H1 (cell line): ENCODE measurements at regions not wholly inside any gene's neighbourhood (a gene's known extent, or its start where the extent isn't known, plus 50 kb on each side); places are given as distances from the start of the nearest gene placed in this dataset.
"Not testable (repeated sequence)": the region's sequence is repeated elsewhere in the genome, so short reads cannot be mapped to it uniquely, and the experiment has no call there.

ENCODE experiments used
- CTCF ChIA-PET: fragments of 300-600 bp; sonication (Branson Sonifier 250); formaldehyde crosslinking; loops from one replicate; lab custom pipeline; 2021; ENCODE audit not compliant: partially characterized antibody; lab: Charles Lee
- POLR2A ChIA-PET: fragments of 300-600 bp; sonication (Branson Sonifier 250); formaldehyde crosslinking; loops from one replicate; lab custom pipeline; 2021; ENCODE audit warnings: inconsistent platforms; ENCODE audit not compliant: partially characterized antibody; lab: Charles Lee
- DNase-seq, 2 experiments: peaks; one replicate each; pipeline versions ENCODE4 v3.0.0 to v3.0.0-alpha.2; 2010 to 2022; ENCODE audit warnings: low spot score in 2 of 2, low read depth in 1 of 2, mixed read lengths in 1 of 2
- FAIRE-seq: peaks from 2 replicates; lab custom pipeline; 2011; peaks lifted over from hg19 to GRCh38; lab: Jason Lieb, UNC
- H2AFZ ChIP-seq: 2 replicates; pipeline ENCODE4 v1.8.1; 2012; ENCODE audit warnings: low read length, inconsistent platforms
- H2AK5ac ChIP-seq: 2 replicates; pipeline ENCODE4 v1.6.1; 2013; ENCODE audit warnings: low read depth, low read length
- H2BK120ac ChIP-seq: replicated peaks from 2 replicates; pipeline ENCODE3; 2013; ENCODE audit warnings: low read depth, low read length, inconsistent platforms
- H2BK12ac ChIP-seq: 2 replicates; pipeline ENCODE4 v1.6.1; 2013; ENCODE audit warnings: low read depth, low read length
- H2BK15ac ChIP-seq: 2 replicates; pipeline ENCODE4 v1.6.1; 2013; ENCODE audit warnings: low read length
- H2BK20ac ChIP-seq: 2 replicates; pipeline ENCODE4 v1.6.1; 2013; ENCODE audit warnings: low read length
- H2BK5ac ChIP-seq: 2 replicates; pipeline ENCODE4 v1.6.1; 2013; ENCODE audit warnings: low read depth, low read length
- H3K14ac ChIP-seq: 2 replicates; pipeline ENCODE4 v1.6.1; 2013; ENCODE audit warnings: inconsistent platforms; ENCODE audit not compliant: insufficient read length
- H3K18ac ChIP-seq: 2 replicates; pipeline ENCODE4 v1.6.1; 2013; ENCODE audit warnings: low read length; ENCODE audit errors: extremely low read depth
- H3K23ac ChIP-seq: 2 replicates; pipeline ENCODE4 v1.6.1; 2013; ENCODE audit warnings: inconsistent platforms; ENCODE audit not compliant: insufficient read length
- H3K23me2 ChIP-seq: 2 replicates; pipeline ENCODE4 v1.6.1; 2013; ENCODE audit warnings: low read depth, low read length
- H3K27ac ChIP-seq: 2 replicates; pipeline ENCODE4 v1.6.1; 2011; ENCODE audit warnings: low read depth, low read length, inconsistent platforms
- H3K27me3 ChIP-seq, 4 experiments: replicated peaks in 1 of 4; 1 replicate in 1 of 4; 2 replicates in 3 of 4; pipeline versions ENCODE4 v1.6.1 to v1.8.1; 2011 to 2013; ENCODE audit warnings: low read length in 3 of 4, mild to moderate bottlenecking in 3 of 4, inconsistent platforms in 2 of 4, mixed read lengths in 2 of 4, moderate library complexity in 1 of 4; ENCODE audit not compliant: control insufficient read depth in 3 of 4, insufficient read depth in 3 of 4; ENCODE audit errors: extremely low read depth in 1 of 4
- H3K36me3 ChIP-seq, 4 experiments: 2 replicates each; pipeline versions ENCODE4 v1.6.1 to v1.8.1; 2011 to 2013; ENCODE audit warnings: mild to moderate bottlenecking in 4 of 4, low read length in 3 of 4, moderate library complexity in 2 of 4, control low read depth in 1 of 4, inconsistent platforms in 1 of 4; ENCODE audit not compliant: insufficient read depth in 4 of 4, control insufficient read depth in 2 of 4
- H3K4ac ChIP-seq: replicated peaks from 2 replicates; pipeline ENCODE3; 2013; ENCODE audit warnings: low read length, low read depth, mixed read lengths, inconsistent platforms; ENCODE audit not compliant: insufficient read length
- H3K4me1 ChIP-seq, 4 experiments: replicated peaks in 1 of 4; 1 replicate in 1 of 4; 2 replicates in 3 of 4; pipeline versions ENCODE4 v1.6.1 to v1.8.1; 2011 to 2013; ENCODE audit warnings: low read length in 3 of 4, inconsistent platforms in 2 of 4, mixed read lengths in 1 of 4; ENCODE audit not compliant: insufficient read depth in 4 of 4, control insufficient read depth in 3 of 4
- H3K4me2 ChIP-seq, 2 experiments: 2 replicates each; pipeline versions ENCODE4 v1.6.1 to v1.8.1; 2011 to 2013; ENCODE audit warnings: low read depth in 2 of 2, low read length in 2 of 2, control low read depth in 1 of 2, inconsistent platforms in 1 of 2, mild to moderate bottlenecking in 1 of 2; ENCODE audit not compliant: insufficient read depth in 1 of 2
- H3K4me3 ChIP-seq, 4 experiments: fragments of 200-600, 300-600 bp in 1 of 4; sonication (generic), shearing (Covaris generic), sonication (Bioruptor Twin) in 1 of 4; 2 replicates each; pipeline versions ENCODE4 v1.5.1 to v1.8.1; 2011 to 2016; ENCODE audit warnings: low read length in 4 of 4, low read depth in 3 of 4, control low read depth in 2 of 4, inconsistent platforms in 2 of 4, mild to moderate bottlenecking in 2 of 4, mixed read lengths in 1 of 4, moderate library complexity in 1 of 4; ENCODE audit not compliant: insufficient read depth in 2 of 4; ENCODE audit errors: extremely low read depth in 1 of 4
- H3K56ac ChIP-seq: replicated peaks from 2 replicates; pipeline ENCODE3; 2013; ENCODE audit warnings: low read depth, mild to moderate bottlenecking, mixed read lengths, low read length, inconsistent platforms; ENCODE audit not compliant: insufficient read length
- H3K79me1 ChIP-seq: 2 replicates; pipeline ENCODE4 v1.6.1; 2013; ENCODE audit warnings: low read depth, low read length, control low read depth
- H3K79me2 ChIP-seq, 2 experiments: 2 replicates each; pipeline versions ENCODE4 v1.6.1 to v1.8.1; 2012 to 2013; ENCODE audit warnings: low read length in 2 of 2, mild to moderate bottlenecking in 2 of 2, inconsistent platforms in 1 of 2; ENCODE audit not compliant: insufficient read depth in 2 of 2, control insufficient read depth in 1 of 2
- H3K9ac ChIP-seq, 4 experiments: replicated peaks in 1 of 4; 1 replicate in 1 of 4; 2 replicates in 3 of 4; pipeline versions ENCODE4 v1.6.1 to v1.8.1; 2011 to 2013; ENCODE audit warnings: low read depth in 3 of 4, low read length in 3 of 4, control low read depth in 2 of 4, mild to moderate bottlenecking in 2 of 4, moderate library complexity in 2 of 4, inconsistent platforms in 1 of 4; ENCODE audit errors: extremely low read depth in 1 of 4
- H3K9me3 ChIP-seq, 2 experiments: 2 replicates each; pipeline versions ENCODE4 v1.6.1 to v1.8.1; 2012 to 2013; ENCODE audit warnings: mild to moderate bottlenecking in 2 of 2, moderate library complexity in 2 of 2, control low read depth in 1 of 2, inconsistent platforms in 1 of 2, low read depth in 1 of 2, low read length in 1 of 2, mixed read lengths in 1 of 2; ENCODE audit not compliant: insufficient read depth in 2 of 2
- H4K20me1 ChIP-seq, 2 experiments: replicated peaks in 1 of 2; 2 replicates each; pipeline versions ENCODE3 to v1.8.1; 2011 to 2013; ENCODE audit warnings: inconsistent platforms in 2 of 2, low read length in 2 of 2, mild to moderate bottlenecking in 1 of 2; ENCODE audit not compliant: insufficient read depth in 2 of 2, control insufficient read depth in 1 of 2
- H4K5ac ChIP-seq: 2 replicates; pipeline ENCODE4 v1.6.1; 2013; ENCODE audit warnings: low read length, low read depth, mixed read lengths, inconsistent platforms; ENCODE audit not compliant: insufficient read length
- H4K8ac ChIP-seq: 2 replicates; pipeline ENCODE4 v1.8.0; 2013; ENCODE audit warnings: mild to moderate bottlenecking, moderate library complexity, low read length, inconsistent platforms; ENCODE audit not compliant: insufficient read depth; ENCODE audit errors: extremely low read depth
- H4K91ac ChIP-seq: replicated peaks from 2 replicates; pipeline ENCODE3; 2013; ENCODE audit warnings: low read length, mixed read lengths, inconsistent platforms; ENCODE audit not compliant: insufficient read length
- SIX5 ChIP-seq: IDR thresholded peaks from 2 replicates; pipeline ENCODE4 v1.6.1; 2011; ENCODE audit warnings: mild to moderate bottlenecking, low read depth, low read length
- WGBS, 2 experiments: shearing (Covaris generic) in 1 of 2; methylation state at CpG; one replicate each; pipeline versions ENCODE4 v1.1.6 to v1.1.7; 2013 to 2015; ENCODE audit warnings: low lambda C conversion rate in 2 of 2, mixed read lengths in 2 of 2, inconsistent platforms in 1 of 2, low coverage in 1 of 2, missing lambda C conversion rate in 1 of 2; ENCODE audit not compliant: insufficient replicate concordance in 2 of 2, insufficient coverage in 1 of 2, insufficient read length in 1 of 2; ENCODE audit errors: extremely low coverage in 1 of 2, missing lambda C conversion rate in 1 of 2; 5-methylcytosine and 5-hydroxymethylcytosine counted together

DNA sequence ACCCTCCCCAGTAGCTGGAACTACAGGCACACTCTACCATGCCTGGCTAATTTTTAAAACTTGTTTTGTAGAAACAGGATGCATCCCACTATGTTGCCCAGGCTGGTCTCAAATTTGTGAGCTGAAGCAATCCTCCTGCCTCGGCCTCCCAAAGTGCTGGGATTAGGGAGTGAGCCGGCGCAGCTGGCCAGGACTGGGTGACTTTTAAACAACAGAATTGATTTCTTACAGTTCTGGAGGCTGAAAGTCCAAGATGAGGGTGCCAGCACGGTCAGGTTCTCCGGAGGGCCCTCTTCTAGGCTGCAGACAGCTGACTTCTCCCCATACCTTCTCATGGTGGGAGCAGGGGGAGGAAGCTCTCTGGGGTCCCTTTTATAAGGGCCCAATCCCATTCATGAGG, 75.2 kb upstream of the CHST15 start:
- H2BK20ac ChIP-seq: no peak overlapping the region
- TF ChIP-seq SIX5: no peak
- DNase-seq: no peak
- ChIA-PET POLR2A (no interaction called here), CTCF (interaction anchor here (1.3 to 1.6 kb wide), 2 partner anchors 18 to 82 kb away, joined by 3 to 5 read pairs; no protein-coding TSS in a partner anchor)
- H3K4me3 ChIP-seq: no peak overlapping the region
- no peak overlapping the region for H3K4me2 ChIP-seq
- no peak overlapping the region for H4K8ac ChIP-seq
- H2AFZ ChIP-seq: no peak overlapping the region
- H2AK5ac ChIP-seq: no peak overlapping the region
- no peaks in the 10 kb centered on the region for H3K23me2 ChIP-seq
- no peak overlapping the region for H3K23ac ChIP-seq
- H3K18ac ChIP-seq: no peak overlapping the region
- H3K27me3 ChIP-seq: no peaks in the 10 kb centered on the region
- no peaks in the 10 kb centered on the region for H4K20me1 ChIP-seq
- H3K36me3 ChIP-seq: no peaks in the 10 kb centered on the region
- no peak overlapping the region for H3K27ac ChIP-seq
- FAIRE-seq: no peak
- no peak overlapping the region for H2BK12ac ChIP-seq
- no peak overlapping the region for H2BK120ac ChIP-seq
- H4K91ac ChIP-seq: no peak overlapping the region
- H2BK15ac ChIP-seq: no peak overlapping the region
- no peak overlapping the region for H3K14ac ChIP-seq
- no peak overlapping the region for H3K4ac ChIP-seq
- H2BK5ac ChIP-seq: no peak overlapping the region
- H3K9ac ChIP-seq: no peak overlapping the region
- no peaks in the 10 kb centered on the region for H3K79me2 ChIP-seq
- no peak overlapping the region for H4K5ac ChIP-seq
- H3K79me1 ChIP-seq: no peaks in the 10 kb centered on the region
- H3K56ac ChIP-seq: no peak overlapping the region
- no peaks in the 10 kb centered on the region; a peak in 1 of 7 replicates for H3K4me1 ChIP-seq
- no peaks in the 10 kb centered on the region for H3K9me3 ChIP-seq
- 93% methylated on average over 5 of the region's 5 CpGs; no CpG with 5 or more reads in 1 of the 2 experiments for WGBS, 2 experiments

DNA sequence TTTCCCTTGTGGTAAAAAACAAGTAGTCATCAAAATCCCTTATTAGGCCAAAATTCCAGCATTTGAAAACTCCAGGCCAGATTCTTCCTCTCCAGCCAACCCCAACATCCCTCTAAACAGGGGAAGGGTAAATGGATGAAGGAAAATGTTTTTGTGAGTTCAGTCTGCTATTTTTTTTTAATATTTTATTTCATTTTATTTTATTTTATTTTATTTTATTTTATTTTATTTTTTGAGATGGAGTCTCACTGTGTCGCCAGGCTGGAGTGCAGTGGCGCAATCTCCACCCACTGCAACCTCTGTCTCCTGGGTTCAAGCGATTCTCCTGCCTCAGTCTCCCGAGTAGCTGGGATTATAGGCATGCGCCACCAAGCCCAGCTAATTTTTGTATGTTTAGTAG, 74.5 kb upstream of the CHST15 start:
- H4K91ac ChIP-seq, H3K18ac ChIP-seq, H3K23ac ChIP-seq, H3K4me2 ChIP-seq, CTCF ChIA-PET, H3K4me1 ChIP-seq, H3K4ac ChIP-seq, H3K36me3 ChIP-seq, H2BK120ac ChIP-seq, H3K4me3 ChIP-seq, H2AK5ac ChIP-seq, H3K27me3 ChIP-seq, DNase-seq, H3K9ac ChIP-seq, H2BK12ac ChIP-seq, H3K23me2 ChIP-seq, H2BK20ac ChIP-seq, H3K9me3 ChIP-seq, H3K27ac ChIP-seq, H2BK5ac ChIP-seq, POLR2A ChIA-PET, H3K79me2 ChIP-seq, H3K14ac ChIP-seq, H4K5ac ChIP-seq, H3K56ac ChIP-seq, H4K20me1 ChIP-seq, FAIRE-seq, H3K79me1 ChIP-seq, H4K8ac ChIP-seq, H2AFZ ChIP-seq, H2BK15ac ChIP-seq: not testable (repeated sequence)
- WGBS, 2 experiments: 96% methylated on average over 5 of the region's 5 CpGs; no CpG with 5 or more reads in 1 of the 2 experiments
